ENCODE measurements at regions not wholly inside any gene's neighbourhood (a gene's known extent, or its start where the extent isn't known, plus 50 kb on each side); places are given as distances from the start of the nearest gene placed in this dataset.

DNA sequence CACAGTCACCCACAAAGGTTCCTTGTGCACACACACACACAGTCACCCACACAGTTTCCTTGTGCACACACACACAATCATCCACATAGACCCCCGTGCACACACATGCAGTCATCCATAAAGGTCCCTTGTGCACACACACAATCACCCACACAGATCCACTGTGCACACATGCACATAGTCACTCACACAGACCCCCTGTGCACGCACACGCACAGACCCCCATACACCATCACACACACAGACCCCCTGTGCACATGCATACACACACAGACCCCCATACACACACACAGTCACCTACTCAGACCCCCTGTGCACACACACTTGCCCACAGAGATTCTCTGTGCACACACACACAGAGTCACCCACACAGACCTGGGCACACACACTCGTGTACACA, 107.1 kb downstream of the HSPH1 start:
- TF ChIP-seq, protein P1, sequence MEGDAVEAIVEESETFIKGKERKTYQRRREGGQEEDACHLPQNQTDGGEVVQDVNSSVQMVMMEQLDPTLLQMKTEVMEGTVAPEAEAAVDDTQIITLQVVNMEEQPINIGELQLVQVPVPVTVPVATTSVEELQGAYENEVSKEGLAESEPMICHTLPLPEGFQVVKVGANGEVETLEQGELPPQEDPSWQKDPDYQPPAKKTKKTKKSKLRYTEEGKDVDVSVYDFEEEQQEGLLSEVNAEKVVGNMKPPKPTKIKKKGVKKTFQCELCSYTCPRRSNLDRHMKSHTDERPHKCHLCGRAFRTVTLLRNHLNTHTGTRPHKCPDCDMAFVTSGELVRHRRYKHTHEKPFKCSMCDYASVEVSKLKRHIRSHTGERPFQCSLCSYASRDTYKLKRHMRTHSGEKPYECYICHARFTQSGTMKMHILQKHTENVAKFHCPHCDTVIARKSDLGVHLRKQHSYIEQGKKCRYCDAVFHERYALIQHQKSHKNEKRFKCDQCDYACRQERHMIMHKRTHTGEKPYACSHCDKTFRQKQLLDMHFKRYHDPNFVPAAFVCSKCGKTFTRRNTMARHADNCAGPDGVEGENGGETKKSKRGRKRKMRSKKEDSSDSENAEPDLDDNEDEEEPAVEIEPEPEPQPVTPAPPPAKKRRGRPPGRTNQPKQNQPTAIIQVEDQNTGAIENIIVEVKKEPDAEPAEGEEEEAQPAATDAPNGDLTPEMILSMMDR (conservative IDR thresholded peaks at IDR 0.05; ENCODE audit: low read depth in 2 of 2): no peak
- no peak for TF ChIP-seq REST (IDR thresholded peaks at IDR 0.05; ENCODE audit: unreplicated experiment)
